Stimulated activated CD8-positive, alpha-beta memory T cell treated with anti-CD3 and anti-CD28 coated beads, Interleukin-7, amount 100 ng/mL, for 48 hours (primary cell): ENCODE measurements at regions not wholly inside any gene's neighbourhood (a gene's known extent, or its start where the extent isn't known, plus 50 kb on each side); places are given as distances from the start of the nearest gene placed in this dataset.

ENCODE experiments used
- DNase-seq, 2 donors: peaks; one replicate each; pipeline ENCODE4 v3.0.0-alpha.2; 2020; ENCODE audit warnings: low read depth in 1 of 2; ENCODE audit errors: extremely low read depth in 1 of 2

DNA sequence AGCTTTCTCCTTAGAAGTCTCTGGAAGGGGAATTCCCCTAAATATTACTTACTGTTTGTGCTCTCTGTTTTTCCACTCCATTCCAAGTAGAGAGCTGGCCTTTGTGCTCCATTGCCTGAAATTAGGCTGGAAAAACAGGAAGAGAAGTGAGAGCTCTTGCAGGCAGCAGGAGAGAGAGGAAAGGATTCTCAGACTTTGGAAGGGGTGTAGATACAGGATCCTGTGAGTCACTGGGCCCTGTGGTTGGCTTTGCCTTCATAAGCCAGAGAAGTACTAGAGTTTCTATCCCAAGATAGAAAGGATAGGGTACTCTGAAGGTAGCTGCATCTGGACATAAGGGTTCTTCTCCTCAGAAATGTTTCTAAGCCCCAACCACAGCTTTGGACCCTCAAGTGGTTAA, 188.9 kb downstream of the CMPK2 start:
- no peak for DNase-seq

- DNase-seq, result no peak
These were observed 186.2 kb downstream of the CMPK2 start for GRCh38 chr2:6679471-6679870.

DNA sequence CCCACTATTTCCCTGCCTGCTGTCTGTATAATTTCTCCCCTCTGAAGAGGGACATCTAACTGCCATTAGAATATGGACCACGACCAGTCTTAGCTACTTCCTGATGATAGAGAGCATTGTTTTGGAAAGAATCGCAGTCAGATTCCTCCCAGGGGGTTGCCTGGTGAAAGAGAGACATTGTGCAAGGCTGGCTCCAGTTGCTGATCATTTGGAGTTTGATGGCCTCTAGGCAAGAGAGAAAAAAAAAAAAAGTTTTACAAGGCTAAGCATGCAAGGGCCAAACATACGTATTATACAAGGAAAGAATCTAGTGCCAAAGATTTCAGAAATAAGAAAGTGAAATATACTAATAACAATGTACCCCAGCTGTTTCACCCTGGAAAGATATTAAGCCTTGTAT, 182.2 kb downstream of the CMPK2 start:
- no peak for DNase-seq

- DNase-seq, result no peak
These were observed 180.3 kb downstream of the CMPK2 start for GRCh38 chr2:6685447-6685846.

DNA sequence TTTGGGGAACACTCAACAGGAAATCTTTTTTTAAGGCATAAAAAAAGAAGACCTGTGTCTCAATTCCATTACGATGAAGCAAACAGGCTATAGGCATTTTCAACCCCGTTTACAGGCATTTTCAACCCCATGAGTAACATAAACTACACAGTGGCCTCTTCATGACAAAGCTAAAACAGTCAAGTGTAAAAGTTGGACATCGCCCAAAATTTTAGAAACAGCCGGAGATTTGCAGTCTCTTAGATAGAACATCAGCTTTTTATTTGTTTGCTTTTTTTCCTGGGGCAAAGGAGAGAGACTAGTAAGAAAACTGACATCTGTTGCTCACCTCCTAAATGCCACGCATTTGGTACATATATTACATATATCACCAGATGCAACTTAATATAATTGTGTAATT, 173.7 kb downstream of the CMPK2 start:
- DNase-seq, result no peak

- DNase-seq, result no peak
These were observed 172.9 kb downstream of the CMPK2 start for GRCh38 chr2:6692819-6693218.

DNA sequence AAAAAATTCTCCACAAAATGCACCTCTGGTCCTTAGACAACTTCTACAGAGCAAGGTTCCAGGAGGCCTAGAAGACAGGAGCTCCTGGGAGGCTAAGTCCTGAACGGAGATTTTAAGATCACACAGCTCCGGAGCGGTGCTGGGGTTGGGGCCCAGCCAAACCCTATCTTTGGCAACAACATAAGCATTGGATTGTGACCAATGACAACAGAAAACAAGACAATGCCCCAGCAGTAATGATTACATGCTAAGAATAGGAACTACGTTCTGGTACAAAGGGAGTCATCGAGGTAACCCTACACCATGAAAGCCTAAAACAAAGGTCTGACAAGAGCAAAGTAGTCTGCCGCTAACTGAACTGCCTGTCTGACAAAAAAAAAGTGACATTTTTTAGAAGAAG, 171.2 kb downstream of the CMPK2 start:
- no peak for DNase-seq

- DNase-seq, result no peak
These were observed 165.4 kb downstream of the CMPK2 start for GRCh38 chr2:6700335-6700734.

DNA sequence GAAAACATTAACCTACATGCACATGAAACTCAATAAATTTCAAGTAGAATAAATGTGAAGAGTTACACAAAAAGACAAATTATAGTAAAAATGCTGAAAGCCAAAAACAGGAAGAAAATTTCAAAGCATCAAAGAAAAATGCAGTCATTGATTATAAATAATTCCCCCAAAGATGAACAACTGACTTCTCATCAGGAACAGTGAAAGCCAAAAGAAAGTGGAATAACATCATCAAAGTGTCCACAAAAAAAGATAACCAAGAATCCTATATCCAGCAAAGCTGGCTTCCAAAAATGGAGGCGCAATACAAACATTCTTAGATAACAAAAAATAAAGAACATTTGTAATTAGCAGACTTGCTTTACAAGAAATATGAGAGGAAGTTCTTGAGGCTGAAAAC, 161.6 kb downstream of the CMPK2 start:
- no peak for DNase-seq

DNA sequence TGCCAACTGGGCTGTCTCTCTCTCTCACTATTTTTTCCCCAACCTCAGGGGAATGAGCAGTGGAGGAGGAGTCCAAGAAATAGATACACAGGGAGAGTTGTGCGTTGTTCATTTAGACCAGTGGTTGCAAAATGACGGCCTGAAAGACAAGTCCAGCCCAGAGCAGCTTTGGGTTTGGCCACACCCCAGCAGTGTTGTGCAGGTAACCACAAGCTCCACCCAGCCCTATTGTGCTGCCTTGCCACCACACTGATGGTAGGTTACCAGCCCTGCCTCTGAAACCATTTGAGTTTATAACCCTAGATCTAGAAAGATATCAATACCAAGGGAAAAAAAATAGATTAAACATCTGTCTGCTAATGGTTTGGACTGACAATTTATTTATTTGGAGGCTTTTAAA, 144.3 kb downstream of the CMPK2 start:
- DNase-seq, result no peak

GRCh38 chr2:6722574-6722973, 143.1 kb downstream of the CMPK2 start:
- no peak for DNase-seq

GRCh38 chr2:6723865-6724604, 141.7 kb downstream of the CMPK2 start:
- DNase-seq, result no peak

DNA sequence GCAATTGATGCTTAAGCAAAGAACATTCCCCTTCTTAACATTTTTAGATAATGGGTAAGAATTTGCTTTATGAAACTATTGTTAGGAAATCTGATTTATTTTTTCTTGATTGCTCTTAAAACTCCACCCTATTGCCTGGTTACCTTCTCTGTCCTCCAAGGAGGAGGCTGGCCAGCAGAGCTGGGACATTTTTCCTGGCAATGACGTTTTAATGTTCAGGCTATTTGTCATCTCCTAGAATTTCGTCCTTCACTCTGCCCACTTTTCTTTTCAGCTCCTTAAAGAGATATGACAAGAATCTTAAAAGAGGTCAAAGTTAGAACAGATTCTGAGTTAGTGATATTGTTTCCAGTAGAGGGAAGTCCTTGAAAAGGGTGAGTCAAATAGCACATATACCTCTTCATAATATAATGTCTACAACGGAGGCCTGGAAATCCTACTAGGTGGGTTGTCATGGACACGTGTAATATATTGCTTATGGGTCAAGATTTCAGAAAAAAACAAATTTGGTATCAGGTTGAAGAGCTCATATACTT, 141.0 kb downstream of the CMPK2 start:
- DNase-seq, result no peak

GRCh38 chr2:6728156-6728555, 137.6 kb downstream of the CMPK2 start:
- no peak for DNase-seq

DNA sequence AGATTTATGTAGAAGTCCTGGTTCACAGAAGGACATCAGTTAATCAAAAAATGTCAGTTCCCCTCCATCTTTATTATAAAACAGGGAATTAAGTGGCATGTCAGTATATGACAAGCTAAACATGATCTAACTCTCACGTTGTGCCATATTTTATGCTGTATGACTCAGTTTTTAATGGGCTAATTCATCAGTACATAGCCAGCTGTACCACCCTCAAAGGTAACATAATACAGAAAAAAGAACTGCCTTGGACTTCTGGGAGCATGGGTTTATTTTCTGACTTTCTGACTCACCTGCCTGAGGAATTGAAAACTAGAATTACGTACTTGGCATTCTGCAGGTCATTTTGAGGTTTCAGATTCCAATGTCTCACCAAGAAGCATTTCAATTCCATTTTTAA, 135.7 kb downstream of the CMPK2 start:
- DNase-seq, result no peak

DNA sequence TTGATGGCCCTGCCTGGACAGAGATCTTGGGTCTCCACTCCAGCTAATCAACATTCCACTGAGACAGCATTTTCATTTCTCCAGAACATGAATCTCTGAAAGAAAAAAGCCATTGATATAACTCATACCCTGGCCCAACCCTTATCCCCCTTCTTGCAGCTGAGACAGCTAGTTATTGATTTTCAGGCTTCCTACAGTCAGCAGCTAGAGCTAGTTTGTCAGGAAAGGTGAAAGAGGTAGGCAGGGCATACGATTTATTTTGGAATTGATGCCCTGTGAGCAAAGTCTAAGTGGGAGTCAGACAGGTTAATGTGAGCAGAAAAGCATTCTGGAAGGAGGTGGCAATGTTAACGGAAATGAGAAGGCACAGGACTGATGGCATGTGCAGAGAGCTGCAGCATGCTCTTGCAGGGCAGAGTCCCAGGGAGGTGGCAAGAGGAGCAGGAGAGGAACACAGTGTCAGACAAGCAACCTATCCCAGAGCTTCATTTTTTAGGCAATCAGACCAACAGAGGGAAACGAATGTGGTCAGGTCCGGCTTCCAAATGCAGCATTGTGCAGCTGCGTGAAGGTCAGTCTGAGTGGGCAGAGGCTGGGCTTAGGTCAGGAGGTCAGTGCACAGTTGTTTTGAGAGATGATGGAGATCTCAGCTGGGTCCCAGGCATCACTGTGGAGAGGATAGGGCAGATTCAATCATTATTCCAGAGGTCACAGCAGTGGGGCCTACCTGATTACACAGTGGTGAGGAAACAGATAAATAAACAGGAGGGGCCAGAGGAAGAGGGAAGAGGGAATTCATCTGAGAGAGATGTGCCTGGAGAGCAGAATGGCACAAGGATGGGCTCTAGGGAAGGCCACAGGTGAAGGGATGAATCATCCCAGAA, 134.8 kb downstream of the CMPK2 start:
- DNase-seq, result no peak

- DNase-seq, result no peak
These were observed 126.2 kb downstream of the CMPK2 start for GRCh38 chr2:6739547-6739946.

DNA sequence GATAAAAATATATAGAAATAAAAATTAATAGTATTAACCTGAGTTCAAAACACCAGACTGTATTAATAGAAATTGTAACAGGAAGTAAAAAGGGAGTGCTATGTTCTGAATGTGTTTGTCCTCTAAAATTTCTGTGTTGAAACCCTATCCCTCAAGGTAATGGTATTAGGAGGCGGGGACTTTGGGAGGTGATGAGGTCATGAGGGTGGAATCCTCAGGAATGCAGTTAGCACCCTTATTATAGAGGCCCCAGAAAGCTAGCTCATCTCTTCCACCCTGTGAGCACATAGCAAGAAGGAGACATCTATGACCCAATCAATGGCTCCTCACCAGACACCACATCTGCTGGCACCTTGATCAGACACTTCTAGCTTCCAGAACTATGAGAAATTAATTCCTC, 124.5 kb downstream of the CMPK2 start:
- DNase-seq, result no peak

- no peak for DNase-seq
These were observed 121.7 kb downstream of the CMPK2 start for GRCh38 chr2:6744038-6744437.

- no peak for DNase-seq
These were observed 118.3 kb downstream of the CMPK2 start for GRCh38 chr2:6747433-6747832.

DNA sequence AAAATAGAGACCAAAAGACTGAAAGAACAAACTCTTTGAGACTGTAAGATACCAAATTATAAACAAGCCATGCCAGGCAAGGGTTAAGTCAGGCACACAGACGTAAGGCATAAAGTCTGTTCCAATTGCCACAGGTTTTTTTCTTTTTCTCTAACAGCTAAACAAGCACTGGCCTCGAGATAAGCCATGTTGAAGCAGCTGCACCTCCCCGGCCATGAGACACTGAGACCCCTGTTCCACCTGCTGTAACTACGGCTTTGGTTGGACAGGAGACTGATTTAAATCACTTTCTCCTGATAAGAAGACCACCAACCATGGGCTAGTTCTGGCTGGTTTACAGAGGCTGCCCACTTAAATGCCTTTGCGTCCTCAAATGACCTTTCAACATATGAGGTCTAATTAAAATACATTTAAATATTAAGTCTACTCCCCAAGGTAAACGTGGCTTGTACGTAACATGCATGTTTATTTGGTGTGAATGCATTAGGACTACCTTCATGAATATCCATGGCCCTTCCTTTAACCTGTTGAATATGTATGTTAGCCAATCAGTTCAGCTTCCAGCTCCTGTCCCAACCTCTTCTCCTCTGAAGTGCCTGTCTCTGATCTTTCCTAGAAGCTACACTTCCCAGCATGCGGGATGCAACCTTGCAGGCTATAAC, 117.2 kb downstream of the CMPK2 start:
- DNase-seq, result no peak

- no peak for DNase-seq
These were observed 115.7 kb downstream of the CMPK2 start for GRCh38 chr2:6749962-6750361.
